8988T (cell line): ENCODE measurements at regions not wholly inside any gene's neighbourhood (a gene's known extent, or its start where the extent isn't known, plus 50 kb on each side); places are given as distances from the start of the nearest gene placed in this dataset.

ENCODE experiments used
- DNase-seq: peaks from one replicate; pipeline ENCODE4 v3.0.0; 2011

DNA sequence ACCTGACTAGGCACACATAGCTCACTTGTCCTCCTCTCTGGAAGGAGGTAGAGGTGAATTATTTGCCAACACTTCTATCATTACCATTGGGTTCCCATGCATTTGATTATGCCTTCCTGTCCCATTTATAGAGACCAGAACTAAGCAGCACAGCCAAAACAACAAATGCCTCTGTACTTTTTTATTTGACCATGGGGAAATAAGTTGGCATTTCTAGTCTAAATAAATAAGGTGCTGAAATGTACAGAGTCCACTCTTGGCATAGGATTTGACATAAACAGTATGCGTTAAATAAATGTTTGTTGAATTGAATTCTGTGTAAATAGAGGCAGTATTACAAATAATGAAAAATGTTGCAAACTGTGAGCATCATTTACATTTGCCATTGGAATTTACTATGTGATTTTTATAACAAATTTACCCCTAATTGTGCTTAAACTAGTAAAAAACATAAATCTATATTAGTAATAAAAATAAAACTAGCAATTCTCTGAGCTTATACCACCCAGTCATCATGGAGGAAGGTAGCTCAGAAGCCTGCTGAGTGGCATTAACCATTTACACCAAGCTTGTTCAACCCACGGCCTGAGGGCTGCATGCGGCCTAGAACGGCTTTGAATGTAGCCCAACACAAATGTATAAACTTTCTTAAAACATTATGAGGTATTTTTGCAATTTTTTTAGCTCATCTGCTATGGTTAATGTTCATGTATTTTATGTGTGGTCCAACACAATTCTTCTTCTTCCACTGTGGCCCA lies 367.8 kb downstream of the FIGN start:
- no peak for DNase-seq

DNA sequence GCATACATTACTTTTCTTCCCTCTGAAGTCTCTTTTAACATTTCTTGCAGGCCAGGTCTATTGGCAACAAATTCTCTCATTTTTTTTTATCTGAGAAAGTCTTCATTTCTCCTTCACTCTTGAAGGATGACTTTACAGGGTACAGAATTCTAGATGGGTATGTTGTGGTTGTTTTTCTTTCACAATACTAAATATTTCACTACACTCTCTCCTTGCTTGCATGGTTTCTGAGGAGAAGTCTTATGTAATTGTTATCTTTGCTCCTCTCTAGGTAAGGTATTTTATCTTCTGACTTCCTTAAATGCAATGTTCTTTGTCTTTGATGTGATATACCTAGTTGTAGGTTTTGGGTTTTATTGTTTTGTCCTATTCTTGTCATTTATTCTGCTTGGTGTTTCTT lies 371.1 kb downstream of the FIGN start:
- no peak for DNase-seq

DNA sequence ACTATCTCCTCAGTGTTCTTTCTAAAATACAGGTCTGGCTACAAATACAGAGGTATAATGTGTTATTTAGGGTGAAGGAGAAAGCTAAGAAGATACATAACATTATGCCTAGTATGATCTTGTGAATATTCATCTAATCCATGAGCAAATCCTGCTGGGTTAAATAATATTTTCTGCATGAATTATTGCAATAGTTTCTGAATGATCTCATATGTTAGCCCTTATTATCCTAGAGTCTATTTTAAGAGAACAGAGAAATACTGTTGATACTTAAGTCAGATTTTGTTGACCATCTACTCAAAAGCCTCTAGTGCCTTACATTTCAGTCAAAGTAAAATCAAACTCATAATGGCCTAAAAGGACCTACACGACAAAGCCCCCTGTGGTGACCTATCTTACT lies 382.3 kb downstream of the FIGN start:
- no peak for DNase-seq

DNA sequence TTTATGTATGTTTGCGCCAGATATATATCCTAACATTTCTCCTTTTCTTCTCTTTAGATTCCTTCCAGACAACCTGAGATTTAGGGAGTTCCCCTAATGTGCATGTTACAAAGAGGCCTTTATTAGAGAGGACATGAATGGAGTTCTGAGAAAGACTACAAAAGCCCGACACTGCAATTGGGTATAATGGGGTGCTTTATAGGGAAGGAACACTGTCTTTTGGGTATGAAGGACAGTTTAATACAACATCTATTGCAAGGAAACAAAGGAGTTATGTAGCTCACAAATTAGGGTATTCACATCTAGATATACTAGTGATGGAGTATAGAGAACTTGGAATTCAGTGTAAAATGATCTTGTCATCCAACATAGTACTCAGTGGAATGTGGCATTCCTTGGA lies 383.8 kb downstream of the FIGN start:
- no peak for DNase-seq

DNA sequence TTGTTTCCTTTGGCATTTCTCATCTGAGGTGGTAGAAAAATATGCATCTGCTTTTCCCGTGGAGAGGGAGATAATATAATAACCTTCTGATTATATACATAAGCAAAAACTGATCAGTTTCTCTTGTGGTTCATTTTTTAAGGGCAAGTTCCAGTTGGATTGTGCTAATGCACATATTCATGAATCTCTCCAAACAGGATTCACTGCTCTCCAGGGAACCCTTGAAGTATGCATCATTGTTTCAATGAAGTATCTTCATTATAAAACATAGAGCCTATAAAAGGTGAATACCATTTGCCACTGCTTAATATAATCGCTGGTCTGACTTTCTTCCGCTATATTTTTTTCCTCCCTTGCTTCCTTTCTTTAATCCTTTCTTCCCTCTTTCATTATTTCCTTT lies 384.7 kb downstream of the FIGN start:
- DNase-seq: no peak

DNA sequence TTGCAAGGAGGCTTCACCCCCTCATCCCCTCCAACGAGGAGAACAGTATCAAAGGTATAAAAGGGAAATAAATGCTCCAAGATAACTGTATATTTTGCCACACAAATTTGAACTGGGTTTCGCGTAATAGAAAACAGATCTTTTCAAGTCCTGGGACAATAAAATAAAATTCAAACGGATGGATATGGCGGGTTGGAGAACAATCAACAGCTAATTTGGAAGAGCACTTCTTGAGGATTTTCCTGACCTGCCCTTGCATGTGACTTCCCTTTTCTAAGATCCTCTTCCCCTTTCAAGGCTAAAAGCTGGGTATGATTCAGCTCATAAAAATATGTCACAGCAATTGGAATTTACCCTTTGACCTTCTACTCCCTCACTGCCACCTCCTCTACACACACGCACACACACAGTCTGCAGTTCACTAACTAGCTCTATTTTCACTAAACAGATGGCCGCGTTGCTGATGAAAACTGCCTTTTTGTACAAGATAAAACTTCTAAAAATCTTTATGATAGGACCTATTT lies 386.9 kb downstream of the FIGN start:
- DNase-seq: peak; percentile 41

DNA sequence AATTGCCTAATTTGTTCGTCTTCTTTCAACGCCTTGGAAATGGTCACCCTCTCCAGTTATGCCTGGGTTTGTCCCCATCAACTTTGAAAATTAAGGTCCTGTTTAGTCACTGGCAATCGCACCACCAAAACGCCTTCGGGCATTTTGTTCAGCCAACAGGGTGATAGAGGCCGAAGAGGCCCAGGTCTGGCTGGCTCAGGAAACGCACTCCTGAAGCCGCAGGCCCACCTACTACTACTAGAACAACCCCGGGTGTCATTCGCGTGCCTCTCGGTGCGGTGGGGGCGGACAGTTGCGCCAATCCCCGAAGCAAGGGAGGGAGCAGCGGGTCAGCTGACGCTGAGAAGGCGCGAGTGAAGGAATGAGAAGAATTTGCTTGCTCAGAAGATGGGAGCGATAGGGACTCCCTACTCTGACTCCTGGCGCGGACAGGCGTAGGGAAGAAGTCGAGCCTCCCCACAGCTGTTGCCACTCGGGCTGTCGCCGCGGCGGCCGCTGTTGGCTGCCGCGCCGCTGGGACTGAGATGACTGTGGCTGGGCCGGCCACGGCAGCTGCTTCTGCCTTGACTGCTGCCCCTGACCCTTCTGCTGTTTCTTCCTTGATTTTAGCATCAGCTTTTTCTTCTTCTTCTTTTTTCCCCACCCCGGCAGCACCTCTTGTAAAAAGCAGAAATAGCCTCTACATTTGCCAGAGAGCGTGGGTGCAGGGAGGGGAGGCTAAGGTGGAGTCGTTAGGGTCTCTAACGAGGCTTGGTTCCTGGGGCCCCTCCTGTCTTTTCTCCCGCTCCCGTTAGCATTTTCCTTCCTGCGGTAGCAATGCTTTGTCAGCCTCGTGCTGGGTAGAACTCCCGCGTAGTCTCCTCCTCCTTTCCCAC lies 387.6 kb downstream of the FIGN start:
- no peak for DNase-seq

DNA sequence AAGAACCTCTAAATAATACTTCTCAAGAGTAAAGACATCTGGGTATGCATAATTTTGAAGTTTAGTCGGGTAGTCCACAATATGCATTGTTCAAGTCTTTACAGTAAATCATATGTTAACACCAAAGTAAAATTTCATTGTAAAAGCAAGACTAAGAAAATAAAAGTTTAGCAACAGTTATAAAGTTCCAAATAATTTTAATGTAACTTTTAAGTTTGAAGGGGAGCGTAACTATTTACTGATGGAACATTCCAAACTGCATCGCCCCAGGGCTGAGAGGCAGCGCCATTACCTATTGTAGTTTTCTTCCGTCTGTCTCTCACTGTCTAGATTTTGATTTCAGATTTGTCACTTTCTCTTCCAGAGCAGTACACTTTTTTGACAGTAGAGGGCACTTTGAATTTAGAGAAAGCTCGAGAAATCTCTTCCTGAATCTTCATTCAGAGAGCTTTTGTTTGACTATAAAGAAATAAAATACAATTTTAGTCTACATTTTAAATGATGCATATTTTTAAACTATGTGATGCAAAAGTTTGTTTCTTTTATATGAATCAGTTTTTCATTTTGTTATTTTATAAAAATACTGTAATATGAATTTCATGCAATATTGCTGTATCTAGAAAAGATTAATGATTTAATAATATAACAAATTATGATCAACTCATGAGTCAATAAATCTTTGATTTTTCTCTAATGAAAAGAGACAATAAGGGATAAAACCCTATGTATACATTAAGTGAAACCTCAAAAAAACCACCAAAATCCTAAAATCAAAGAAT lies 389.8 kb downstream of the FIGN start:
- peak; percentile 30 for DNase-seq

DNA sequence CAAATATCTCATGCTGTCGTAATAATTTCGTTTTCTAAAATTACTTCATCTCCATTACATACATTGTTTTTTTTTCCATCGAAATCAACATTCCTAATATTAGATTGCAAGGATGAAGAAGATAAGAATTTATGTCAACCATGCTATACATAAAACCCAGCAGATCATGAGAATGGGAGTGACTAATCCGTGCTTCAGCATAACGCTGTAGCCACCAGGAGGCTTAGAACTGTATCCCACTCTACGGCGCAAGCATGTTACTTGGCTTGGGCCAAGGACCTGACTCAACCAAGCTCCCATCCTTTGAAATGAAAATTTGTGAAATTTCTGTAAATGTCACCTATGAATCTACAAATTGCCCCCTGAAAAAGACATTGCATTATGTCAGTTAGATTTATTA lies 392.5 kb downstream of the FIGN start:
- DNase-seq: no peak

DNA sequence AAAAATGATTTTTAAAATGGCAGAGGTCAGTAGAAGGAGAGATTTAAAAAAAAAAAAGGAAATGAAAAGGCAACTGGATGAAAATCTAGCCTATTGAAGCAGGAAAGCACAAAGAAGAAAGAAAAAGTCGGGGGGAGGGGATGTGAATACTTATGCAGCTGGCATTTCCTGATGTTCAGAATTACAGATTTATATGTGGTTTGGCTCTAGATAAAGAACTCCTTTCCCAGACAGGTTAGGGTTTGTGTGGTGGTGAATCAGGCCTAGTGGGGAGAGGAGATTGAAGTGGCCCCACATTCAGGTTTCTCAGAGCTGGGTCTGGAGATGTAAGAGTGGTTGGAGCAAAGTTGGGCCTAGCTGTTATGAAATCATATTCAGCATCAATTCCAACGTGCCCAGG lies 394.4 kb downstream of the FIGN start:
- no peak for DNase-seq

DNA sequence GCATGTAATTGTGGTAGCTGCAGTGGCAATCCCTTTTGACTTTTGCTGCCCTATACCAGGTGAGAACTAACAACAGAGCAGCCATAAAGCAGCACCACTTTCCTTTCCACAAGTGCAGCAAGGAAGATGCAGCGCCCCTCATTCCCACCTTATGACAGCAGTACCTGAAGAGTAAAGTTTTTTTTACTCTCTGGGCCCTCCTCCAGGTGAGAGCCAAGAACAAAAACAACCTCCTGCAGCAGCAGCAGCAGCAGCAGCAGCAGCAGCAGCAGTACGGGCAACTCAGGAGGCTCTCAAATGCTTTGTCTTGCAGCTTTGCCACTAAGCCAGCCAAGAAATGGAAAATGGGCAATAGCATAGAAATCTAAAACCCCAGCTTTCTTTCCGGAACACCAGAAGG lies 397.5 kb downstream of the FIGN start:
- no peak for DNase-seq

DNA sequence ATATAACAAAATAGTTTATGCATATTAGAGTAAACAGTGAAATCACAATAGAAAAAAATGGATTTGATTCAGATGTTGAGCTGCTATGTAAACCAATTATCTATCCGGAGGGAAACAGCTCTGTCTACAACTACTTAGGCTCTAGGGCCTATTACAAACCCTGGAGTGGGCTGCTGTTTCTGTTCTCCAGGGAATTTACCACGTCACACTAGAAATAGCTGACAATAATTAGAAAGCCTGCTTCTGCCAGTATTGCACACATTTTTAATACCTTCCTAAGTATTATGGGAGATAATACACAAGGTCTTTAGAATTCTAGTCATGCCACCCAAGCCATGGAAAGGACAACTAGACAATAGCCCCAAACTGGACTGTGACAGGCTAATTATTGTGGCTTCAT lies 411.1 kb downstream of the FIGN start:
- no peak for DNase-seq

DNA sequence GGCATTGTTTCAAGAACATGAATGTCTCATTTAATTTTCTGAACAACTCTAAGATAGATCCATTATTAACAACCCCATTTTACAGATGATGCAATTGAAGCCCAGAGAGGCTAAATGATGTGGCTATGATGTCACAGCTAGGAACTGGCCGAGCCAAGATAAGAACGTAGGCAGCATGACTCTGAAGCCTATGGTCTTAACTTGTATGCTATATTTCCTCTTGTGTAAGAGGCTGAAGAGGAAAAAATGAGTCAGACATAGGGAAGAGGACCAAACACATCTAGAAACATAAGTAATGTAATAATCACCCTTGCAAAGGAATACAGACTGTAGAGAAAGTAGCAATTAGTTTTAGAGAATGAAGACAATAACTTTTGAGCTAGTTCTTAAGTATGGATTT lies 416.8 kb downstream of the FIGN start:
- DNase-seq: no peak

DNA sequence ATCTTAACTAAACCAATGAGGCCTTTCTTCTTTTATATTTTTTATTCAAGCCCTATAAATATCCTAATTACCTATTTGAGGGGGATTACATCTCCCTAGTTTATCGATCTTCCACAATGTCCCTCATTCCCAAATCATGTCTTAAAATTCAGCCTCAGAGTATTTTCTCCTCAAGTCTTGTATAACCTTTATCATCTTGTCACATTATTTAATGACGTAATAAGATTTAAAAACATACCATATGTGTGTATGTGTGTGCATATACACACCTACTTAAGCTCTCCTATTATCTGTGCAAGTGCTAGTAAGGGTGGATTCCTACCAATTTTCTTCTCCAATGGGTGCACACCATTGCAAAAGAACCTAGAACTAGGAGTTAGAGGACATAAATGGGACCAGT lies 421.1 kb downstream of the FIGN start:
- no peak for DNase-seq

DNA sequence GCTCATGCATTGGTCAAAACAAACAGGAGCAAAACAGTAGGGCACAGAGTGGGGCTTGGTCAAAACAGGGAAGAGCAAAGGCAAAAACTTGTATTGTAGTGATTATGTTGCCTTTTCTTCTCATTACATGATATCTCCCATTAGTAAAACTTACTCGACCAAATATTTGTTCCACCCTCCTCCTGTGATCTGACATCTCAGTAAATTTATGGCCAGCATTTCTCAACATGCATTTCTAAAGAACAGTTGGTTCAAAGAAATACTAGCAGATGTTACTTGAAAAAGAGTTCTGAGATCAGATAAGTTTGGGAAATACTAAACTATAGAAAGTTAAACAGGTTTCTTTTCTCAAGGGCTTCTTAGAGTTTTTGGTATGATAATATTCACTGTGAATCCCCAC lies 423.1 kb downstream of the FIGN start:
- no peak for DNase-seq

DNA sequence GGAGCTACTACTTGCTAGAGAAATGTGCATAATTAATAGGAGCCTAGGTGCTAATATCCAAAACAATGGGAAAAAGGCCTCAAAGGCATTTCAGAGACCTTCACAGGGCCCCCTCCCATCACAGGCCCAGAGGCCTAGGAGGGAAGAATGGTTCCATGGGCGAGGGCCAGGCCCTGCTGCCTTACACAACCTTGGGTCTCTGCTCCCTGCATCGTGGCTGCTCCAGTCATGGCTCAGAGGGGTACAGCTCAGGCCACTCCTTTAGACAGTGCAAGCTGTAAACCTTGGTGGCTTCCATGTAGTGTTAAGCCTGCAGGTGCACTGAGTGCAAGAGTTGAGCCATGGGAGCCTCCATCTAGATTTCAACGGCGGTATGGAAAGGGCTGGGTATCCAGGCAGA lies 429.2 kb downstream of the FIGN start:
- no peak for DNase-seq

DNA sequence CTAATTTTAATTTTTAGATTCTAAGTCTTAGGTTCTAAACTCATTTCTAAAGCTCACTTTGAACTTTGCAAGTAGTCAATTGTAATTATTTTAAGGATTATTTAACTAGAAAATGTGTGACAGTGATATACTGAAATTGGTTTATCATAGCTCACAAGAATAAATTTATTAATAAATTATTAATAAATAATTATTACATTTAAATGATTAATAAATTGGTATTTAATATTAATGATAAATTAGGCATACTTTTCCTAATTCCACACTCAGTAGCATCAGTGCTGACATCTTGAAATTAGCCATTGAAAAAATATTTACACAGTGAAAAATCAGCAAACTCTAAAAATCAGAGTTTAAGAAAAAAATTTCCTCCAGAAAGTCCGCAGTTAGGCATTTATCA lies 433.7 kb downstream of the FIGN start:
- DNase-seq: no peak

DNA sequence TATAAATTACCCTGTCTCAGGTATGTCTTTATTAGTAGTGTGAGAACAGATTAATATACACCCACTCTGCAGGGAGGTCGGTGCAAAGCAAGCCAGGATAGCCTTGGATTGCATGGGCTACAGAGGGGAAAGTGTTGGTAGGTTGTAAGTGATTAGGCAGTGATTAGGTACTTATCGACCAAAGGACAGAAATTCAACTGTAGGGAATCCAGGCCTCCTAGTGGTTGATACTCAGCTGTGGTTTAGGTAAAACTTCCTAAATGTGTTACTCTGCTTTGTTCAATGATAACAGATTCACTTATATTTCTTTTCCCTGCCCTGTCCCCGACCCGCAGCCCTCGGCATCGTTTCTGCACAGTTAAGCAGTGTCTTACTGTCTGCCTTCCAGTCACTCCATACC lies 444.0 kb downstream of the FIGN start:
- DNase-seq: no peak

DNA sequence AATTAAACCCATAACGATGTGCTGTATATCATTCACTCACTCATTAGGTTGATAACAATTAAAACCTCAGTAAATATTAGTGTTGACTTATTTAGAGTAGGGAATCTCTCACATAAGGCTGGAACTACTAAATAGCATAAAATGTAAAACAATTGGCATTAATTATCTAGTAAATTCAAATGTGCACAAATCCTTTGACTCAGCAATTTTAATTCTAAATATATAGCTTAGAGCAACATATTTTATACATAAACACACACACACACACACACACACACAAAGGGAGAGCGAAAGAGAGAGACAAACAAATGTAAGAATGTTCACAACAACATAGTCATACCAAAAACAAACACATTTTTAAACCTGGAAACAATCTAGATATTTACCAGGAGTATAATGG lies 443.1 kb upstream of the KCNH7 start:
- no peak for DNase-seq

DNA sequence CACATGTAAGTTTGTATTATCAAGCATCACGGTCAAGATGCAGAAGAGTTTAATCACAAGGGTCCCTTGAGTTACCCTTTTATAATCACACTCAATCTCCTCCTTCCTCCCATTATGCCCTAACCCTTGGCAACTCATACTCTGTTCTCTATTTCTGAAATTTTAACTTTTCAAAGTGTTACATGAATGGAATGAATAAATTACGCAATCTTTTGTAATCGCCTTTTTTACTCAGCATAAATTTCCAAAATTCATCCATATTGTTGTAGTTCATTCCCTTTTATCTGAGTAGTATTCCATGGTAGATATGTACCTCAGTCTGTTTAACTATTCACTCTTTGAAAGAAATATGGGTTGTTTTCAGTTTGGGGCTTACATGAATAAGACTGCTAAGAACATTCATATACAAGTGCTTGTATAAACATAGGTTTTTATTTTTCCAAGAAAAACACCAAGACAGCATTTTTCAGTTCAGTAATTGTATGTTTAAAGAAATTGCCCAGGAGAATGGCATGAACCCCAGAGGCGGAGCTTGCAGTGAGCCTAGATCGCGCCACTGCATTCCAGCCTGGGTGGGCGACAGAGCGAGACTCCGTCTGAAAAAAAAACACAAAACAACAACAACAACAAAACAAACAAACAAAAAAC lies 430.9 kb upstream of the KCNH7 start:
- DNase-seq: no peak

DNA sequence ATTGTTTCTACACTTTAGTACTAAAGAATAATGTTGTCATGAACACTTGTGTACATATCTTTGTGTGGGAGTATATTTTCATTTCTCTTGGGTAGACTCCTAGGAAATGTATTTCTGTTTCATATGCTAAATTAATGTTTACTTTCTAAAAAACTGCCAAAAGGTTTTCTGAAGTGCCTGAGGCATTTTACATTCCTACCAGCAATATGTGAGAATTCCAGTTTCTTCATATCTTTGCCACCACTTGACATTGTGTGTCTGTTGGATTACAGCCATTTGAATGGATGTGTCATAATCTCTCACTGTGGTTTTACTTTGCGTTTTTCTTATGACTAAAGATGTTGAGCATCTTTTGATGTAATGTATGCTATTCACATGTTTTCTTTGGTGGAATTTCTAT lies 428.2 kb upstream of the KCNH7 start:
- DNase-seq: no peak

DNA sequence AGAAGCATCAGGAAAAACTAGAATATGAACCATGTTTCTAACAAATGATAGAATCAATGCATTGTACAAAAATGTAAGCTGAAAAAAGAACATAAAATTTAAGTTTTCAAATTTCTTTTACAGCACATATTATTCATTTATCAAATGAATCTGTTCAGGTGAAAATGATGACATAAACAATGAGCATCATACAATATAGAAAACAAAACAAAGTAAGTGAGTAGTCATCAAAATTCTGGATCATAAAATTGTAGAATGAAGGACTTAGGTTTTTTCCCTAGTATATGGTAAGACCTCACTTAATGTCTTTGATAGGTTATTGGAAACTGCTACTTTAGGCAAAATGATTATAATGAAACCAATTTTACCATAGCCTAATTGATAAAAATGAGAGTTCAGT lies 427.0 kb upstream of the KCNH7 start:
- no peak for DNase-seq

DNA sequence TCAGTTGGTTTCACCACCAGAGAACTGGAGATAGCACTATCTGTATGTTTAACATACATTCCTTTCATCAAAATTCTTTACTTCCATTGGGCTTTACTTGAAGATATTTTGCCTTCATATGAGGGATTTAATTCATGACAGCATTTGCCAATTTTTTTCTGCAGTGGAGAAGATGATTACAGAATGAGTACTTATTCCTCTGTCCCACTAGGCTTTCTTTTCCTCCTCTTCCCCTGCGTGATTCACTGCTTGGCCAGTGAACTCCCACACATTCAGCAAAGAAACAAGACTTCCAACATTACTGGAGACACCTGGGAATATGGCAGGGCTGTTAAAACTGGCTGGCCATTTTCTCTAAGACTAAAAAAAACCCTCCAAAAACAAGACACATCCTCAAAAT lies 425.8 kb upstream of the KCNH7 start:
- no peak for DNase-seq
